T-helper 2 cell treated with Interferon-gamma antibody and Interleukin-4, amounts not matched to agents 5 μg/mL and 100 μg/mL, for 36 hours (primary cell): ENCODE measurements at regions not wholly inside any gene's neighbourhood (a gene's known extent, or its start where the extent isn't known, plus 50 kb on each side); places are given as distances from the start of the nearest gene placed in this dataset.
"Not testable (repeated sequence)": the region's sequence is repeated elsewhere in the genome, so short reads cannot be mapped to it uniquely, and the experiment has no call there.

Experiments
- DNase-seq: peaks from one replicate; pipeline ENCODE4 v3.0.0; 2021; ENCODE audit warnings: low spot score
- H3K27ac Mint-ChIP-seq: one replicate; pipeline ENCODE4 v1.8.0; 2021; ENCODE audit warnings: mild to moderate bottlenecking, mixed read lengths
- H3K27me3 Mint-ChIP-seq: one replicate; pipeline ENCODE4 v1.8.0; 2021; ENCODE audit warnings: low read depth, mixed read lengths
- H3K36me3 Mint-ChIP-seq: one replicate; pipeline ENCODE4 v1.8.0; 2021; ENCODE audit warnings: low read depth, mixed read lengths
- H3K4me1 Mint-ChIP-seq: one replicate; pipeline ENCODE4 v1.8.0; 2021; ENCODE audit warnings: low read depth, mixed read lengths
- H3K4me3 Mint-ChIP-seq: one replicate; pipeline ENCODE4 v1.8.0; 2022; ENCODE audit warnings: mild to moderate bottlenecking, moderate library complexity, mixed read lengths
- H3K9me3 Mint-ChIP-seq: one replicate; pipeline ENCODE4 v1.8.0; 2021; ENCODE audit warnings: mixed read lengths

- Mint-ChIP-seq H3K27me3 (no peaks in the 10 kb centered on the region), H3K4me1 (no peaks in the 10 kb centered on the region), H3K27ac (no peak overlapping the region), H3K9me3 (peaks cover 11% of the 10 kb centered on the region), H3K4me3 (no peak overlapping the region), H3K36me3 (no peaks in the 10 kb centered on the region)
- no peak for DNase-seq
These were observed 88.2 kb downstream of the KLHL28 start for GRCh38 chr14:44873536-44873935.

- no peak overlapping the region for H3K4me3 Mint-ChIP-seq
- DNase-seq, result no peak
- H3K36me3 Mint-ChIP-seq, result no peaks in the 10 kb centered on the region
- no peak overlapping the region for H3K27ac Mint-ChIP-seq
- H3K27me3 Mint-ChIP-seq, result no peaks in the 10 kb centered on the region
- H3K9me3 Mint-ChIP-seq, result peaks cover 7% of the 10 kb centered on the region
- H3K4me1 Mint-ChIP-seq, result no peaks in the 10 kb centered on the region
These were observed 95.0 kb downstream of the KLHL28 start for GRCh38 chr14:44866770-44867169.

GRCh38 chr14:44866322-44866721, 95.4 kb downstream of the KLHL28 start:
- Mint-ChIP-seq H3K4me3 (no peak overlapping the region), H3K36me3 (no peaks in the 10 kb centered on the region), H3K4me1 (no peaks in the 10 kb centered on the region), H3K27me3 (no peaks in the 10 kb centered on the region), H3K27ac (no peak overlapping the region), H3K9me3 (peaks cover 7% of the 10 kb centered on the region)
- DNase-seq, result no peak

GRCh38 chr14:44863271-44863670, 98.5 kb downstream of the KLHL28 start:
- Mint-ChIP-seq H3K27ac (no peak overlapping the region), H3K9me3 (no peaks in the 10 kb centered on the region), H3K36me3 (no peaks in the 10 kb centered on the region)

GRCh38 chr14:44854114-44854513, 107.6 kb downstream of the KLHL28 start:
- H3K4me1 Mint-ChIP-seq, result no peaks in the 10 kb centered on the region
- peaks cover 2% of the 10 kb centered on the region for H3K27me3 Mint-ChIP-seq
- H3K4me3 Mint-ChIP-seq, result no peak overlapping the region
- no peaks in the 10 kb centered on the region for H3K36me3 Mint-ChIP-seq
- no peaks in the 10 kb centered on the region for H3K9me3 Mint-ChIP-seq
- DNase-seq, result no peak
- H3K27ac Mint-ChIP-seq, result no peak overlapping the region

More at GRCh38 chr14:44863271-44863670, 98.5 kb downstream of the KLHL28 start:
- no peak for DNase-seq
- no peaks in the 10 kb centered on the region for H3K4me1 Mint-ChIP-seq
- H3K4me3 Mint-ChIP-seq, result no peak overlapping the region
- no peaks in the 10 kb centered on the region for H3K27me3 Mint-ChIP-seq

GRCh38 chr14:44847526-44848309, 114.0 kb downstream of the KLHL28 start:
- Mint-ChIP-seq H3K36me3 (no peaks in the 10 kb centered on the region), H3K27ac (no peak overlapping the region), H3K9me3 (no peaks in the 10 kb centered on the region), H3K4me1 (no peaks in the 10 kb centered on the region), H3K4me3 (no peak overlapping the region), H3K27me3 (peaks cover 2% of the 10 kb centered on the region)
- DNase-seq, result no peak

GRCh38 chr14:44846232-44846824, 115.4 kb downstream of the KLHL28 start:
- Mint-ChIP-seq H3K27me3 (peaks cover 2% of the 10 kb centered on the region), H3K9me3 (no peaks in the 10 kb centered on the region), H3K27ac (no peak overlapping the region), H3K4me1 (no peaks in the 10 kb centered on the region), H3K4me3 (no peak overlapping the region), H3K36me3 (no peaks in the 10 kb centered on the region)
- no peak for DNase-seq

GRCh38 chr14:44835928-44836327, 125.8 kb downstream of the KLHL28 start:
- DNase-seq, H3K27me3 Mint-ChIP-seq, H3K4me3 Mint-ChIP-seq, H3K9me3 Mint-ChIP-seq, H3K27ac Mint-ChIP-seq, H3K4me1 Mint-ChIP-seq, H3K36me3 Mint-ChIP-seq: not testable (repeated sequence)

GRCh38 chr14:44833376-44834060, 128.2 kb downstream of the KLHL28 start:
- Mint-ChIP-seq H3K4me1 (no peaks in the 10 kb centered on the region), H3K36me3 (no peaks in the 10 kb centered on the region), H3K9me3 (no peaks in the 10 kb centered on the region), H3K27me3 (no peaks in the 10 kb centered on the region), H3K4me3 (no peak overlapping the region), H3K27ac (no peak overlapping the region)
- DNase-seq, result no peak

- no peaks in the 10 kb centered on the region for H3K9me3 Mint-ChIP-seq
- H3K36me3 Mint-ChIP-seq, result no peaks in the 10 kb centered on the region
- H3K27me3 Mint-ChIP-seq, result no peaks in the 10 kb centered on the region
- no peak overlapping the region for H3K4me3 Mint-ChIP-seq
- no peak for DNase-seq
- no peaks in the 10 kb centered on the region for H3K4me1 Mint-ChIP-seq
- no peak overlapping the region for H3K27ac Mint-ChIP-seq
These were observed 131.4 kb downstream of the KLHL28 start for GRCh38 chr14:44830371-44830770.

- no peak overlapping the region for H3K4me3 Mint-ChIP-seq
- H3K27ac Mint-ChIP-seq, result no peak overlapping the region
- H3K4me1 Mint-ChIP-seq, result no peaks in the 10 kb centered on the region
- no peaks in the 10 kb centered on the region for H3K36me3 Mint-ChIP-seq
- DNase-seq, result no peak
- H3K27me3 Mint-ChIP-seq, result no peaks in the 10 kb centered on the region
- H3K9me3 Mint-ChIP-seq, result no peaks in the 10 kb centered on the region
These were observed 132.7 kb downstream of the KLHL28 start for GRCh38 chr14:44829021-44829420.

- no peak for DNase-seq
- Mint-ChIP-seq H3K9me3 (no peaks in the 10 kb centered on the region), H3K27ac (no peak overlapping the region), H3K4me1 (no peaks in the 10 kb centered on the region), H3K27me3 (no peaks in the 10 kb centered on the region), H3K4me3 (no peak overlapping the region), H3K36me3 (no peaks in the 10 kb centered on the region)
These were observed 133.7 kb downstream of the KLHL28 start for GRCh38 chr14:44828023-44828422.

GRCh38 chr14:44820230-44820964, 141.3 kb downstream of the KLHL28 start:
- Mint-ChIP-seq H3K36me3 (no peaks in the 10 kb centered on the region), H3K4me1 (no peaks in the 10 kb centered on the region), H3K27ac (no peak overlapping the region), H3K9me3 (no peaks in the 10 kb centered on the region), H3K4me3 (no peak overlapping the region), H3K27me3 (no peaks in the 10 kb centered on the region)
- DNase-seq, result no peak

- no peak for DNase-seq
- no peaks in the 10 kb centered on the region for H3K9me3 Mint-ChIP-seq
These were observed 147.6 kb downstream of the KLHL28 start for GRCh38 chr14:44814196-44814595.

More at GRCh38 chr14:44814196-44814595, 147.6 kb downstream of the KLHL28 start:
- no peak overlapping the region for H3K4me3 Mint-ChIP-seq
- H3K4me1 Mint-ChIP-seq, result no peaks in the 10 kb centered on the region
- H3K36me3 Mint-ChIP-seq, result no peaks in the 10 kb centered on the region
- H3K27ac Mint-ChIP-seq, result no peak overlapping the region
- peaks cover 4% of the 10 kb centered on the region for H3K27me3 Mint-ChIP-seq
